IMR-90 (cell line): ENCODE measurements at regions not wholly inside any gene's neighbourhood (a gene's known extent, or its start where the extent isn't known, plus 50 kb on each side); places are given as distances from the start of the nearest gene placed in this dataset.

ENCODE experiments used
- CHD1 ChIP-seq: IDR thresholded peaks from 2 replicates; pipeline ENCODE4 v1.6.1; 2012; ENCODE audit warnings: low read depth, low read length, improper control_type of control experiment
- FOS ChIP-seq: fragments of 150-350 bp; IDR thresholded peaks from 2 replicates; pipeline ENCODE4 v1.6.1; 2016; ENCODE audit warnings: low read depth, low read length
- POLR2A ChIP-seq: IDR thresholded peaks from 2 replicates; pipeline ENCODE4 v1.6.1; 2012; ENCODE audit warnings: mild to moderate bottlenecking, low read depth, low read length
- RAD21 ChIP-seq: IDR thresholded peaks from 2 replicates; pipeline ENCODE4 v1.6.1; 2012; ENCODE audit warnings: low read length, improper control_type of control experiment
- RCOR1 ChIP-seq: IDR thresholded peaks from 2 replicates; pipeline ENCODE4 v1.6.1; 2012; ENCODE audit warnings: mild to moderate bottlenecking, low read length, improper control_type of control experiment; ENCODE audit not compliant: insufficient replicate concordance
- TF ChIP-seq, protein P1 (sequence below): fragments of 150-350 bp; IDR thresholded peaks from 2 replicates; pipeline ENCODE4 v1.6.1; 2017; ENCODE audit warnings: mild to moderate bottlenecking, antibody characterized with exemption, low read length, low read depth
- TF ChIP-seq, protein P2 (sequence below): conservative IDR thresholded peaks from 2 replicates; pipeline ENCODE4 v1.5.1; 2012; ENCODE audit warnings: mild to moderate bottlenecking, low read depth, low read length, improper control_type of control experiment

DNA sequence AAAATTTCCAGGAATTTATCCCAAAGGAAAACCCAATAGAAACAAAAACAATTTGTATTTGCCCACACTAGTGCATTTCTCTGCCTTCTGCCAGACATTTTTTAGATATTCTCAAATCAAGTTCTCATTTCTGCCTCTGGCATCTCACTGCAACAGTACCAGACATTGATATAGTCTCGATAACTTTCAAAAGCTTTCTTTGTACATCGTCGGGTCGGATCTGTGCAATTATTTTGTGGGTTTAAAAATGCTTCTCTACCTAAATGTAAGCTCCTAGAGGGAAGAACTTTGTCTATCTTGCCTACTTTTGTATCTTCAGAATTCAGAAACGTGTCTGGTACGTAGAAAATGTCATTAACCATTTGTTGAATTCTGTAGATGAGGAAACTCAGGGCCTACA, 125.5 kb upstream of the LIFR start:
- TF ChIP-seq POLR2A, result no peak
- no peak for TF ChIP-seq FOS
- TF ChIP-seq, protein P1, sequence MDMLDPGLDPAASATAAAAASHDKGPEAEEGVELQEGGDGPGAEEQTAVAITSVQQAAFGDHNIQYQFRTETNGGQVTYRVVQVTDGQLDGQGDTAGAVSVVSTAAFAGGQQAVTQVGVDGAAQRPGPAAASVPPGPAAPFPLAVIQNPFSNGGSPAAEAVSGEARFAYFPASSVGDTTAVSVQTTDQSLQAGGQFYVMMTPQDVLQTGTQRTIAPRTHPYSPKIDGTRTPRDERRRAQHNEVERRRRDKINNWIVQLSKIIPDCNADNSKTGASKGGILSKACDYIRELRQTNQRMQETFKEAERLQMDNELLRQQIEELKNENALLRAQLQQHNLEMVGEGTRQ, result no peak
- TF ChIP-seq, protein P2, sequence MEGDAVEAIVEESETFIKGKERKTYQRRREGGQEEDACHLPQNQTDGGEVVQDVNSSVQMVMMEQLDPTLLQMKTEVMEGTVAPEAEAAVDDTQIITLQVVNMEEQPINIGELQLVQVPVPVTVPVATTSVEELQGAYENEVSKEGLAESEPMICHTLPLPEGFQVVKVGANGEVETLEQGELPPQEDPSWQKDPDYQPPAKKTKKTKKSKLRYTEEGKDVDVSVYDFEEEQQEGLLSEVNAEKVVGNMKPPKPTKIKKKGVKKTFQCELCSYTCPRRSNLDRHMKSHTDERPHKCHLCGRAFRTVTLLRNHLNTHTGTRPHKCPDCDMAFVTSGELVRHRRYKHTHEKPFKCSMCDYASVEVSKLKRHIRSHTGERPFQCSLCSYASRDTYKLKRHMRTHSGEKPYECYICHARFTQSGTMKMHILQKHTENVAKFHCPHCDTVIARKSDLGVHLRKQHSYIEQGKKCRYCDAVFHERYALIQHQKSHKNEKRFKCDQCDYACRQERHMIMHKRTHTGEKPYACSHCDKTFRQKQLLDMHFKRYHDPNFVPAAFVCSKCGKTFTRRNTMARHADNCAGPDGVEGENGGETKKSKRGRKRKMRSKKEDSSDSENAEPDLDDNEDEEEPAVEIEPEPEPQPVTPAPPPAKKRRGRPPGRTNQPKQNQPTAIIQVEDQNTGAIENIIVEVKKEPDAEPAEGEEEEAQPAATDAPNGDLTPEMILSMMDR, result no peak
- TF ChIP-seq RAD21, result no peak
- no peak for TF ChIP-seq RCOR1
- TF ChIP-seq CHD1, result no peak
